GM19467 (cell line): ENCODE measurements at regions not wholly inside any gene's neighbourhood (a gene's known extent, or its start where the extent isn't known, plus 50 kb on each side); places are given as distances from the start of the nearest gene placed in this dataset.

Source experiments
- ATAC-seq: cut with Tn5 transposase; IDR thresholded peaks from one replicate; pipeline ENCODE4 v1.9.1; 2021; ENCODE audit warnings: mild to moderate bottlenecking, moderate library complexity; ENCODE audit not compliant: unreplicated experiment

DNA sequence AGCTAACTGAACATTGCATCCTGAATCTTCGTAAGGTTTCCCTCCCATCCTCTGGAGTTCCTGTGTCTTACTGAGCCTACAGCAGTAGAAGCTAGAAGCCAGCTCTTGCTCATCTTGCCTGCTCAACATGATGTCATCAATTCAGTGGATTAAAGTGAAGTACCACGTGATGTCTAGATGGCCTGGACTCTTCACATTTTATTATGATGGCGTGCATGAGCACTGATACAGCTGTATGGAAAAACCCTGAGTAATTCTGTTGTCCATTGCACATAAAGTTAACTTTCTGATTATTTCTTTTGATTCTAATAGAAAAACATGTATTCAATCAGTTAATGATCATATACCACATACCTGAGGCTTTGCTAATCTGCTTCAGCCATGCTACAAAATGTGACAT is 2387.7 kb upstream of the TENM3 start:
- ATAC-seq, result no peak

DNA sequence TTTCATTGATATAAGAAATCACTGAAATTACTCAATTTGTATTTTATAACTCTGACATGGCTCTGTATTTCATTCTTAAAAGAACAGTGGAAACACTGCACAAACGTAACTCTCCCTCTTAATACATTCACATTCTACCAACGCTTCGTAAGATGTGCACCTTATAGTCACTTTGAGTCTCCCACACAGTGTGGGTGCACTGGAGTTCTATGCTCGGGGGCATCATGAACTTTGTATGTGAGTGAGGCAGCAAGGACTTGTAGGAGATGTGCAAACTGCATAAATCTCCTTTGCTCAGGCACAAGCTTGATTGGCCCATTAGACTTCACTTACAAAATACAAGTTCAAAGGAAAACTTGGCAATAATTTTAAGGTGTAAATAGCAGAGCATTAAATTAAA is 2385.0 kb upstream of the TENM3 start:
- no peak for ATAC-seq

DNA sequence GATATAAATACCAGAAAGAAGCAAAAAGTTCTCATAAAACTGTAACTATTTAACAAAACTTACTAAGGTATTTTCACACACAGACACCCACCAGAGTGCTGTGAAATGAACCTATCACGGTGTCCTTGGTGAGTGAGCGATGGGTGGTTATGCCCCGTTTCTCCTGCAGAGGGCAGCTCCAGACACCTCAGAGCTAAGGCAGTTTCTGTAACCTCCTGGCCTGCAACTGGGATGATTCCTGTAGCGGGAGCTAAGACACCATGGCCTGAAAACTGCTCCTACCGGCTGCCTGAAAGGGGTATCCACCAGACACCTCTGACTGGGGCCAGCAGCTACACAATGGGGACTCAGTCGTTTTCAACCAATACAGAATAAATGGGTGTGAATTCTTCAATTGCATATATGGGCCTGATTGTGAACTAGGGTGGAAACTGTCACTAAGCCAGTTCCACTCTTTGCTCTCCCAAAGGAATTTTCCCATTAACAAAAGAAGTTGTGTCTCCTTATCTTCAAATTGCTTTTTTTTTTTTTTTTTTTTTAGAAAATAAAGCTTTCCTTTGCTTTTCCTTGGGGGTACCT is 2375.8 kb upstream of the TENM3 start:
- ATAC-seq, result peak; percentile 97

DNA sequence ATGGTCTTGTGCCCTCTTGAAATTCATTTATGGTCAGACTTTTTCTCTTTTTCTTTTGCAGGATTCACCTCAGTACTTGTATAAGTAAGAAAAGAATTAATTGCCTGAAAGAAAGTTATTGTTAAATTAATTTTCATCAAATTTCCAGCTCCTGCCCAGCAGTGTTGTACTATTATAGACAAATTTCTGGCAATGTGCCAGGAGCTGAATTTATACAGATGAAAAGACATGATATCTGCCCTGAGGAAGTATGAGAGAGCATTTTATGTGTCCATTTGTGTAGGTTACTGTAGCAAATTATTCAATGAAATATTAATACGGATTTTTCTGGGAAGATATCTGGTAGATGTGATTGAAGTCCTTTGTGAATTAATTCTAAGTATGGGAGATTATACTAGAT is 2371.5 kb upstream of the TENM3 start:
- no peak for ATAC-seq

DNA sequence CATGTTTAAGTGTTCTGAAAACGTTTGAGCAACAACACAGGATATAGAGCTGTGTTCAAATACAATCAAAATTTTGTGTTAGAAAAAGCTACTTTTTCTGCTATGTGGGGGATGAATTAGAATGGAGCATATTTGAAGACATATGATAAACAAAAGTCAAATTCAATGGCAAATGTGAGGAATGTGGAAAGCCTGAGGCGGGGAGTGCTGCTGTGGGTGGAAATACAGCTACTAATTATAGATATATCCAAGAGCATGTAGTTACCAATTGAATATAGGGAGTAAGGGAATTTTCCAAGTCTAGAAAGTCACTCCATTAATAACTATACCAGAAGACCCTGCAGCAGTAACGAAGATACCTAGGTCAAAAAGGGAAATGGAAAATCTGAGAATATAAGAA is 2370.4 kb upstream of the TENM3 start:
- no peak for ATAC-seq

DNA sequence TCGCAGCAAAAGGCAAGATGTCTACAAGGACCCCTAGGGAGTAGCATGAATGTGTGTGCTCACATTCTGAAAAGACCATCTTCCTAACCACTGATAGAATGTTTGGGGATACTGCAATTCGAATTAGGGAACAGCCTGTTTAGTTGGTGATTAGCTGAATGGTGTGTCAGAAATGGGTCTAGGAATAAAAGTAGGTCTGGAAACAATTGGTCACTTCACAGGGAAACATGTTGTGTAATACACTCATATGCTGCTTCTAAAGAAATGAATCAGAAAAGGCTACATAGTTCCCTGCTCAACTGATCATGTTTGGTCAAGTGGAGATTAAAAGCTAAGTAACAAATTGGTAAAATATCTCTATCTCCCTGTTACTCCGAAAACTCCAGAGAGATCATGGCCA is 2362.4 kb upstream of the TENM3 start:
- no peak for ATAC-seq

DNA sequence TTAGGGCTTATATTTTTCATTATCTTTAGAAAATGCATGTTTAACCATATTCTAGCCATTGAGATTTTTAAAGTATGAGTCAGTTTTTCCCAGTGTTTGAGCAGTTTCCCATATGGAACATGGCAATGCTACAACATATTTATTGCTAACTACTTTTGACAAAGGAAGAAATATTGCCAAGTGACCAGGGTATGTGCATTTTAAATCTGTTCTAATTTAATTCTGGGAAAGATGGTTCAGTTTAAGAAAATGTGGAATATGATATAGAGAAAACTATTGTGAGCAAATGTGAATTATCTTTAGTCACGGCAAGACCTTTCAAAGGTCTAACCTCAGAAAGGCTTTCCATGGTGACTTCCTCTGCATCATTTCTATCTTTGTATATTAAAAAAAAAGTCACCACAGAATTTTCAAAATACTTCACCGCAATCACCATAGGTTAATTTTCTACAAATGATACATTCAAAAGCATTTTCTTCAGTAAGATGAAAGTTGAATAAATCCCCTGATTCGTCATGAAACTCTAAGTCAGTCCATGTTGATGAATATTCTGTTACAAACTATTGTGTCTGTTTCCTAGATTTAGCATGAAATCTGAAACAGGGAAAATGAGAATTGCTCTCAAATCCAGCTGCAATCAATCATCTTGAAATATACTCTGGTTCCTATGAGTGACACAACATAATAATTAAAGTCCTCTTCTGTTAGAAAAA is 2349.0 kb upstream of the TENM3 start:
- no peak for ATAC-seq

DNA sequence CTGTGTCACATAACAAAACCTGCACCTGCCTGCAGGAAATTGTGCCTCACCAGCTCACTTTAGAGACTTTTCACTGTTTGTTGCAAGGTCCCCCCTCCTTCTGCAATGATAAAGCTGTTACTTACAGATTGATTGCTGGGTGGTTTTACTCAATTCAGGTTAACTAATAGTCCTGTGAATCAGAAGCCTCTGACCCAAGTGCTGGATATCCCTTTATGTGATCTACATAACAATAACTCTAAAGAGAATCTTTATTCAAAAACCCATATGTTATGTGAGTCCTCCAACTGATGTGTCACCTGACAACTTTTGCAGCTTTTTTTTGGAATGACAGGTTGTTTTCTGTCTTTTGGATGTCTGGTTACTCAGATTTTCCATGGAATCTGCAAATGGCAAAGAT is 2323.6 kb upstream of the TENM3 start:
- no peak for ATAC-seq

DNA sequence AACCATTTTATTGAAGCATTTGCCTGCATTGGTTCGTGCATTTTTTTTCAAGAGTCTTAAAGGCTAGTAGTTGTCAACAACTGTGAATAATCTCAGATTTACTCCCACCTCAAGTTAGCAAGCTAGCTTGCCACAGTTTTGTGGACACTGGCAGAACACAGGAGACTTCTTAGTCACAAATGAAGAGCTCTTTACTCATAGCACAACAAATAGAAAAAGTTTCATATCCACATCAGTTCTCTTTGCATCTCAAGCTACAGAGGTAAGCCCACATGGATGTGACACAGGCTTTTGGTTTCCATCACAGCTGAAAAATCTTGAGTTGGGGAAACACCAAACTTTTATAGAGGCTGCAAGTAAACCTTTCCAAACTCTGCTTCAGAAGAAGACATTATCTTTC is 2315.7 kb upstream of the TENM3 start:
- no peak for ATAC-seq

DNA sequence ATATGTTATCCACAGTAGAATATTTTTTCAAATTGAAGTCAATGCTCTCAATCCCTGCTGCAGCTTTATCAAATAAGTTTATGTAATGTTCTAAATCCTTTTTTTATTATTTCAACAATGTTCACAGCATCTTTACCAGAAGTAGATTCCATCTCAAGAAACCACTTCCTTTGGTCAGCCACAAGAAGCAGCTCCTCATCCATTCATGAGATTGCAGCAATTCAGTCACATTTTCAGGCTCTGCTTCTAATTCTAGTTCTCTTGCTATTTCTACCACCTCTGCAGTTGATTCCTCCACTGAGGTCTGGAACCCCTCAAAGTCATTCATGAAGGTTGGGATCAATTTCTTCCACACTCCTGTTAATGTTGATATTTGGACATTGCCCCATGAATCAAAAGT is 2301.3 kb upstream of the TENM3 start:
- ATAC-seq, result no peak

DNA sequence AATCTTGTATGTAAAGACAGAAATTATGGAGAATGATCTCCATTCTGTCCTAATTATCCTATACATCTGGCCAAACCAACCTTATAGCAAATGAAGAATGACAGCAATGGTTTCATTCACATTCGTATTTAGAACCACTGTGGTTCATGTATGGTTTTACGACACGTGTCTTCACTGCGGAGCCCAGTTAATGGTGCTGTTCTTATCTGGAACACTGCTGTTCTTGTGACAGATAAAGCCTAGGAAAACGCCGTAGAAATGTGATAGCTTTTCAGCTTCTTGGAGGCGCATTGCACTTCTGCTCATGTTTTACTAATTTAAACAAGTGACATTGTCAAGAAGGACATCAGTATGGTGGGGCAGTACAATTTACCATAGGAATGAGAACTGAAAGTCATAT is 2266.4 kb upstream of the TENM3 start:
- no peak for ATAC-seq

DNA sequence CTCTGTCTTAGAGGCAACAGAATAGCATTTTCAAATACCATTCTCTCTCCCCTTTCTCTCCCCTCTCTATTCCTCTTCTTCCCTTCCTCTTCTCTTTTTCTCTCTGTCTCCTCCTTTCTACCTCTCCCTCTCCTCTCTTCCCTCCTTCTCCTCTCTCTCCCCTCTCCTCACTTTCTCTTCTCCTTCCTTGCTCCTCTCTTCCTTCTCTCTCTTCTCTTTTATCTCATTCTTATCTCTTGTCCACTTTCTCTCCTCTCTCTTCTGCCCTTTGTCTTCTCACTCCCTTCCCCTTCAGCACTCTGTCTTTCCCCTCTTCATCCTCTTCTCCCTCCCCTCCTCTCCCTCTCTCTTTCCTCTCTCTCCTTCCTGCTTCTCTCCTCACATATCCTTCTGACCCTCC is 2265.8 kb upstream of the TENM3 start:
- no peak for ATAC-seq

DNA sequence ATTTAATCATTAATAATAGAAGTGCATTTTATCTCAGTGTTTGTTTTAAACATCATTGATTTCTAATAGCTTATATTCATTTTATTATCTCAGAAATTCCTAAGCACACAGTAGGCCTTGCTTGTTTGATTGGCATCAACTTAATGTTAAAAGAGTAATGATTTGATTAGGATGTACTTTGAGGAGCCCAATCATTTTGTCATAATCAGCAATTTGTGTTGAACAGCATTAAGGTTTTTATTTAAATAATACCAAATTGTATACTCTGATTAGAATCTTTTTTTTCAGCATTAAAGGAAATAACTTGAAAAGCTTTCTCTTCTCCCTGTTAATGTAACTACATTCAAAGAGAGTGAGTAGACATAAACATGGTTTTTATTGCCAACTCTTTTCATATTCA is 2262.0 kb upstream of the TENM3 start:
- ATAC-seq, result no peak

DNA sequence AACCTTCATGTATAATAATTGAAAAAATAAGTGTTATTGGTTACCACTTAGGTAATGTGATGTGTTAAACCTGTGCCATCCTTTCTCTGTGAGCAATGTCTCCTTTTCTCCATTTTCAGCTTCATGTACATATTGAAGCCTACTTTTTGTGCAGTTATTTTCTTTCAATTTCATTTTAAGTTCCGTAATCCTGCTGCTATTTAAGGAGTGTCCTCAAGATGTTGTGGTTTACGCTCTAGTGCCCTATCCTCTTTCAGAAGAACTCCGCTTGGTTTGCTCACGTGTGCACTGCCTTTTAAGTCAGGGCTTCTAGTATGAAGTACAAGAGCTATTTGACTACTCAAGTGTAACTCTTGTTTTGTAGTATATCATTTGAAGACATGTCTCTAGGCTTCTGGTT is 2253.2 kb upstream of the TENM3 start:
- ATAC-seq, result peak; percentile 100

DNA sequence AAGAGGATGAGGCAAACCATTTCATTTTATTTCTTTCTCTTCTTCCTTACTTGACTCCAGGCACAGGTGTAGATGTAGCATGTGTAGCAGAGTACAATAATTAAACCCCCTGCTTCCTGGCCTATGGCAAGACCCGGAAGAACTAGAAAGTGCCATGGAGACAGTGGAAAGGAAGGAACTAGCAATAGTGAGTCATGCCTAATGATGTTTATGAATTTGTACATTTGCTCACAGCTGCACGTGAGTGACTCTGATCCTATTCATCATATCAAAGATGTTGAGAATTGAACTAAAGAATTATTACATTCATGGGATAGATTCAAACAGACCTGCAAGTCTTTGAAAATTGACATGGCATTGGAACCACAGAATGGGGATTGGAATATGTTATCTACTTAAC is 2233.9 kb upstream of the TENM3 start:
- no peak for ATAC-seq

DNA sequence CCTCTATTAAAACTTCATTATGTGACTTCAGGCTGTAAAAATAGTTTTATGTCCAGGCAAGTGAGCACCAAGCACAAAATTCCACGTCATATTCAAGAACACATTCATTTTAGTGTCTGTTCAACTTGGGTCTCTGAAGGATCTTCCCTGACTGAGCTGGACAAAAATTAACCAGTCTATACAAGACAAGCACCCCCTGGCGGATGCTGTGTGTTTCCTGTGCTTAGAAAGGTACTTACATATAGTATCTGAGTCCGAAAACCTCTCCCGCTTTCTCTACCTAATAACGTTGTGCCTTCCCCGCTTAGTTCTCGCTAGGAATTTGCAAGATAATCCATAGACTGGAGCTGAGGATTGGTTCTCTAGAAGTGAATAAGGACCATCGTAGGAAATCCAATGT is 2214.5 kb upstream of the TENM3 start:
- peak; percentile 68 for ATAC-seq

DNA sequence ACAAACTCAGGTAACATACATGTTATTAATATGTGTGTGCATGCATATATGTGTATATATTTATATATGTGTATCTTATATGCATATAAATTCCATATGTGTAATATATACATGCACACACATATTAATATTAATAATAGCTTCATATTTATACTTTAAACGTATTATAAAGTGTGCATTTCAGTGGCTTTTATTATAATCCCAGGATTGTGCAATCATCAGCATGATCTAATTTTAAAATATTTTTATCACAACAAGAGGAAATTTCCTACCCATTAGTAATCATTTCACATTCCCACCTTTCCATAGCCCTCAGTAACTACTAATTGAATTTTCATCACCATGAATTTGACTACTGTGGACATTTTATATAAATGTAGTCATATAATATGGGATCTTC is 2211.9 kb upstream of the TENM3 start:
- ATAC-seq, result no peak

DNA sequence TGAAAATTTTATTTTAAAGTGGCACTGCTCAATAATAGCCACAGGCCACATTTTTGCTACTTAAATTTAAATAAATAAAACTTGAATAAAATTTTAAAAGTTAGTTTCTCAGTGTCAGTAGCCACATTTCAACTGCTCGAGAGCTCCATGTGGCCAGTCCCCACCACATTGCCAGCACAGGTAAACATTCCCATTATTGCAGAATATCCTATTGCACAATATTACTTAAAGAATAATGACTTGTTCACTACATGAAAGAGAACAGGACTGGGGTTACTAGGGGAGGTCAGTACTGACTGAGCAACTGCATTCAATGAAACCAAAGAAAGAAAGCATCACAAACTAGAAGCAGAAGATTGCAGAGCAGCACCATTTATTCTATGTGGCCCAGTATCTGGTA is 2201.6 kb upstream of the TENM3 start:
- no peak for ATAC-seq

DNA sequence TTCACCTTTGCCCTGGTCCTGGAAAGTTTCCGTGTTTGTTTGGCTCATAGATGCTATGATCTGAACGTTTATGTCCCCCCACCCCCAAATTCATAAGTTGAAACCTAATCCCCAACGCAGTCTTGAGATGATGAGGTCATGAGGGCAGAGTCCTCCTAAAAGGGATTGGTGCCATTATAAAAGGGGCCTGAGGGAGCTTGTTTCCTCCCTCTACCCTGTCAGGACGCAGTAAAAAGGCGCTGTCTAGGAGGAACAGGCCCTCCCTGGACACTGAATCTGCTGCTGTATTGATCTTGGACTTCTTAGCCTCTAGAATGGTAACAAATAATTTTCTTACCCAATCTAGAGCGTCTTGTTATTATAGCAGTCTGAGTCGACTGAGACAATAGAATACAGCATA is 2190.6 kb upstream of the TENM3 start:
- no peak for ATAC-seq

DNA sequence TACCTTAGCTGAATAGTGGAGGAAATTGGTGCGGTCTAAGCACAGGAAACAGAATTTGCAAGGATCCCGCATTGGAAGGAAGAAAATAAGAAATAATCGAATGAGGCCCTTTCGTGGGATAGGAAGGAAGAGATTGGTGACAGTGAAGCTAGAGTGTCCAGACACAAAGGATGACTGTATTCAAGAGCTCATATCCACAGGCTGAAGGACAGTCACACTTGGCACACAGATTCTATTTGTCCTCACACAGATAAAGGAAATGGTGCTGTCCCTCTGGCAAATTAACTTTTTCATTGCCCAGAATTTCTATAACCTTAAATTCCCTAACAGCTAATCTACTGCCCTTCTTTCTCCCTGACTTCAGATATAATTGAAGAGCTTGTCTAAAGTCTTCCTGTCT is 2188.9 kb upstream of the TENM3 start:
- ATAC-seq, result no peak

DNA sequence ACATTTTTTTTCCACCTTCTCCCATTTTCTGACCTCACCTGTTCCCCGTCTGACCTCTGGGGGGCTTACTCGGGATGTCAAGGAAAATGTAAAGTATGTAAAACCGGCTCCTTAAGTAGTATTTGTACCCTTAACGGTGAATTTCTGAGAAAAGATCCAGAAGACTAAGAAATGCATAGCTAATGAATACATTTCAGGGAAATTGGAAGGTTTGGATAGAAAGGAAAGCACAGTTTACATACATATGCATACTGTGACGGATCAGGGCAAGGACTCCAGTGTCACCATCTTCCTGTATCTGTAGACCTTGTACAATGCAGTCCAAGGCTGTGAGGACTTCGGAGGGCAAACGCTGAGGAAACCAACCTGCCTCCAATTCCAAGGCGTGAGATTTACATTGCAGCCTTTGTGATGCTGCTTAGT is 2185.9 kb upstream of the TENM3 start:
- ATAC-seq, result no peak

DNA sequence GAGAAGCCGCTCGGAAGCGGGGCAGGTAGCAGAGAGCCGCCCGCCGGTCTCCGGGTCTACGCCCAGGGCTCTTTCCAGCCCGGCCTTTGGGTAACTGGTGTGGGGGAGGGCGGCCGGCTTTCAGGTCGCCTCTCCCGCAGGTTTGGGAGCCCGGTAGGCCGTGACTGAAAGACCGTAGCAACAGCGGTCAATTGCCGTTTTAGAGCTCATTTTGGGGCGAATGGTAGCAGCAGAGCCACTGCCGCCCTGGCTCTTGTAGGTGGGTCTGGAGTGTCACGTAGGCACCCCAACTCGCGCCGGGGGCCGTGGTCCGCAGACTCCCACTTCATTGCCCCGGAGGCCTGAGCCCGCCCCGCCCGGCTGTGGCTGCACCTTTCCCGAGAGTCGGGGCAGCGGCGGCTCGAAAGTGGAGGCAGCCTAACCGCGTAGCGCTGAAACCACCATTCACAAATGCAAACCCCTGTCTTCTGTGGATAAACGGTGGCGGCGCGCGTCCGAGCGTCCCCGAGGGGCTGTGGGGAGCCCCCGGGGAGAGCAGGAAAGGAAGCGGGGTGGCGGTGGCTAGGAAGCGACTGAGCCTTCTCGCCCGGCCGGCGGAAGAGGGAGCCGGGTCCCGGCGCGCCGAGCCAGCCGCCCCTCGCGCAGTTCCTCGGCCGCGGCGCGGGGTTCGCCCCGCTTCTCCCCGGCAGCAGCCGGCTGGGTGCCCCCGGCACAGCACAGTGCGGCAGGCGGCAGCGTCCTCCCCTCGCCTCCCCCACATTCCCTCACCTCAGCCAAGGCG is 2185.1 kb upstream of the TENM3 start:
- ATAC-seq, result no peak
